Transverse colon (tissue), 4 donors: ENCODE measurements at regions not wholly inside any gene's neighbourhood (a gene's known extent, or its start where the extent isn't known, plus 50 kb on each side); places are given as distances from the start of the nearest gene placed in this dataset.
A peak's percentile ranks its signal among the peaks of the same experiment; 100 is the strongest.

Source experiments
- DNase-seq: peaks from one replicate; pipeline ENCODE4 v3.0.0-alpha.2; 2019
- H3K27ac ChIP-seq, 4 donors: fragments of 200-600 bp; sonication (generic); 2 replicates each; pipeline ENCODE4 v1.5.1; 2016 to 2018; ENCODE audit warnings: inconsistent platforms in 4 of 4
- H3K27me3 ChIP-seq: fragments of 200-600 bp; sonication (generic); 2 replicates; pipeline ENCODE4 v1.5.1; 2017; ENCODE audit warnings: inconsistent platforms
- H3K36me3 ChIP-seq, 4 donors: fragments of 200-600 bp; sonication (generic); 2 replicates each; pipeline ENCODE4 v1.5.1; 2017 to 2019; ENCODE audit warnings: inconsistent platforms in 4 of 4
- H3K4me1 ChIP-seq, 4 donors: fragments of 200-600 bp; sonication (generic); 2 replicates each; pipeline ENCODE4 v1.5.1; 2017 to 2020; ENCODE audit warnings: inconsistent platforms in 4 of 4
- H3K4me3 ChIP-seq, 4 donors: fragments of 200-600 bp; sonication (generic); 1 replicate in 1 of 4; 2 replicates in 3 of 4; pipeline versions ENCODE4 v1.5.1 to v1.6.1; 2017 to 2019; ENCODE audit warnings: inconsistent platforms in 4 of 4
- H3K9me3 ChIP-seq, 2 donors: fragments of 200-600 bp; sonication (generic); 2 replicates each; pipeline ENCODE4 v1.5.1; 2017 to 2019; ENCODE audit warnings: inconsistent platforms in 2 of 2
- CTCF ChIP-seq, 5 experiments: fragments of 200-600 bp in 3 of 5; fragments of 450-650 bp in 2 of 5; sonication (generic) in 3 of 5; IDR thresholded peaks; 1 replicate in 2 of 5; 2 replicates in 3 of 5; pipeline ENCODE4 v1.5.1; 2016 to 2017; ENCODE audit warnings: antibody characterized with exemption in 5 of 5, inconsistent platforms in 3 of 5, mild to moderate bottlenecking in 2 of 5, moderate library complexity in 1 of 5
- EP300 ChIP-seq: sonication (generic); formaldehyde crosslinking; IDR thresholded peaks from one replicate; pipeline ENCODE4 v1.6.1; 2017; ENCODE audit warnings: antibody characterized with exemption, low read depth
- POLR2A ChIP-seq: fragments of 450-650 bp; IDR thresholded peaks from one replicate; pipeline ENCODE4 v1.6.1; 2016; ENCODE audit warnings: antibody characterized with exemption, mild to moderate bottlenecking, moderate library complexity
- POLR2AphosphoS5 ChIP-seq, 3 donors: sonication (generic); formaldehyde crosslinking; IDR thresholded peaks; one replicate each; pipeline ENCODE4 v1.6.1; 2016; ENCODE audit warnings: antibody characterized with exemption in 3 of 3
- WGBS, 2 donors: methylation state at CpG; one replicate each; pipeline ENCODE4 v1.1.5; 2018; ENCODE audit warnings: low coverage in 1 of 2; 5-methylcytosine and 5-hydroxymethylcytosine counted together
- in situ Hi-C, 4 donors: fragments of 200-750 bp; cut with MboI; loops; one replicate each; pipeline versions ENCODE4 v1.15.0 to v1.15.1; 2017; ENCODE audit warnings: low sequenced_read_pairs in 3 of 4, low pct_ligation_motif_present in 1 of 4, low pct_unique_long_range_greater_than_20kb in 1 of 4
- intact Hi-C: fragments of 100-400 bp; cut with DNase I; formaldehyde crosslinking; loops from one replicate; pipeline ENCODE4 v1.15.1; 2023; ENCODE audit warnings: low total_unique reads

- H3K9me3 ChIP-seq, result no peaks in the 10 kb centered on the region
- H3K4me3 ChIP-seq, result no peak overlapping the region
- no peaks in the 10 kb centered on the region for H3K36me3 ChIP-seq
- intact Hi-C loops (no loop called here), in situ Hi-C loops (no loop called here)
- TF ChIP-seq POLR2AphosphoS5 (IDR thresholded peaks at IDR 0.05) (no peak), CTCF (IDR thresholded peaks at IDR 0.05) (no peak), POLR2A (no peak), EP300 (no peak)
- whole genome bisulfite sequencing, 2 donors, result 67 to 82% methylated on average over 5 to 6 of the region's 6 CpGs
- no peaks in the 10 kb centered on the region for H3K4me1 ChIP-seq
- H3K27me3 ChIP-seq, result no peaks in the 10 kb centered on the region
- peak overlapping the region in 3 of 4 donors; percentile 19 to 59 (median 22) for H3K27ac ChIP-seq
- DNase-seq, result no peak
Measured at GRCh38 chr3:46124216-46125177, 83.6 kb downstream of the CCR1 start.

- in situ Hi-C loops, result no loop called here
- 88 to 90% methylated on average over 2 to 3 of the region's 3 CpGs for WGBS, 2 donors
- Histone ChIP-seq H3K4me3 (no peak overlapping the region), H3K9me3 (no peaks in the 10 kb centered on the region), H3K27ac (peak overlapping the region in 2 of 4 donors; percentile 22 to 59), H3K36me3 (no peaks in the 10 kb centered on the region), H3K27me3 (no peaks in the 10 kb centered on the region), H3K4me1 (no peaks in the 10 kb centered on the region)
- TF ChIP-seq CTCF (IDR thresholded peaks at IDR 0.05) (no peak), EP300 (no peak), POLR2AphosphoS5 (IDR thresholded peaks at IDR 0.05) (no peak), POLR2A (no peak)
- intact Hi-C loops, result no loop called here
- no peak for DNase-seq
Measured at GRCh38 chr3:46123646-46124045, 84.5 kb downstream of the CCR1 start.

GRCh38 chr3:46122091-46122490 lies 86.0 kb downstream of the CCR1 start:
- H3K9me3 ChIP-seq, result no peaks in the 10 kb centered on the region
- no peak for TF ChIP-seq POLR2A
- TF ChIP-seq EP300, result no peak
- TF ChIP-seq CTCF (IDR thresholded peaks at IDR 0.05), result no peak
- no peak for TF ChIP-seq POLR2AphosphoS5 (IDR thresholded peaks at IDR 0.05)
- no peaks in the 10 kb centered on the region for H3K4me1 ChIP-seq
- no peak for DNase-seq
- no peak overlapping the region for H3K4me3 ChIP-seq
- H3K27me3 ChIP-seq, result no peaks in the 10 kb centered on the region
- no peak overlapping the region for H3K27ac ChIP-seq
- H3K36me3 ChIP-seq, result no peaks in the 10 kb centered on the region
- intact Hi-C loops, result no loop called here
- 58 to 67% methylated on average over 2 of the region's 2 CpGs for WGBS, 2 donors
- in situ Hi-C loops, result no loop called here

GRCh38 chr3:46120983-46121382 lies 87.1 kb downstream of the CCR1 start:
- TF ChIP-seq EP300 (no peak), POLR2A (no peak), CTCF (IDR thresholded peaks at IDR 0.05) (no peak)
- Histone ChIP-seq H3K27ac (no peak overlapping the region), H3K36me3 (no peaks in the 10 kb centered on the region), H3K4me3 (no peak overlapping the region), H3K9me3 (no peaks in the 10 kb centered on the region), H3K4me1 (no peaks in the 10 kb centered on the region), H3K27me3 (no peaks in the 10 kb centered on the region)
- 48 to 71% methylated on average over 1 of the region's 1 CpG for WGBS, 2 donors
- intact Hi-C loops, result no loop called here
- no peak for DNase-seq
- in situ Hi-C loops, result no loop called here
